GM19324 (cell line): ENCODE measurements at regions not wholly inside any gene's neighbourhood (a gene's known extent, or its start where the extent isn't known, plus 50 kb on each side); places are given as distances from the start of the nearest gene placed in this dataset.

Experiments
- ATAC-seq: cut with Tn5 transposase; IDR thresholded peaks from one replicate; pipeline ENCODE4 v1.9.1; 2021; ENCODE audit warnings: mild to moderate bottlenecking, moderate library complexity; ENCODE audit not compliant: unreplicated experiment, low FRiP score

- ATAC-seq = no peak
Observed at GRCh38 chr3:34008836-34009809, 210.7 kb downstream of the PDCD6IP start.

GRCh38 chr3:34011171-34012101, 213.0 kb downstream of the PDCD6IP start:
- ATAC-seq = no peak

DNA sequence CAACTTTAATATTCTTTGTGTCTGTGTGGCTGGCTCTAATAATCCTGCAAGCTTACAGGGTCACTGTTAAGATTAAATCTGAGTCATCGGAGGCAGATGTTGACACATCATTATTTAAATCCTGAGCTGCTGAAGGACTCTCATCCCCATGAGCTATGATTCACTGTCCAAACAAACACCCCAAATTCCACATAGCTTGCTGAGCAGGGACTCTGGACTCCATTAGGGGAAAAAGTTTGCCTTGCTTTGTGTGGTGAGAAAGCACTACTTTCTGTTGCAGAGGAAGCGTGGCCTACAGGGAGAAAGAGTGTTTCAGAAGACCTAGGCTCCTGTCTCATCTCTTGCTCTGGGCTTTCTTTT, 213.7 kb downstream of the PDCD6IP start:
- ATAC-seq = no peak

- ATAC-seq = no peak
Observed at GRCh38 chr3:34013818-34014570, 215.6 kb downstream of the PDCD6IP start.

DNA sequence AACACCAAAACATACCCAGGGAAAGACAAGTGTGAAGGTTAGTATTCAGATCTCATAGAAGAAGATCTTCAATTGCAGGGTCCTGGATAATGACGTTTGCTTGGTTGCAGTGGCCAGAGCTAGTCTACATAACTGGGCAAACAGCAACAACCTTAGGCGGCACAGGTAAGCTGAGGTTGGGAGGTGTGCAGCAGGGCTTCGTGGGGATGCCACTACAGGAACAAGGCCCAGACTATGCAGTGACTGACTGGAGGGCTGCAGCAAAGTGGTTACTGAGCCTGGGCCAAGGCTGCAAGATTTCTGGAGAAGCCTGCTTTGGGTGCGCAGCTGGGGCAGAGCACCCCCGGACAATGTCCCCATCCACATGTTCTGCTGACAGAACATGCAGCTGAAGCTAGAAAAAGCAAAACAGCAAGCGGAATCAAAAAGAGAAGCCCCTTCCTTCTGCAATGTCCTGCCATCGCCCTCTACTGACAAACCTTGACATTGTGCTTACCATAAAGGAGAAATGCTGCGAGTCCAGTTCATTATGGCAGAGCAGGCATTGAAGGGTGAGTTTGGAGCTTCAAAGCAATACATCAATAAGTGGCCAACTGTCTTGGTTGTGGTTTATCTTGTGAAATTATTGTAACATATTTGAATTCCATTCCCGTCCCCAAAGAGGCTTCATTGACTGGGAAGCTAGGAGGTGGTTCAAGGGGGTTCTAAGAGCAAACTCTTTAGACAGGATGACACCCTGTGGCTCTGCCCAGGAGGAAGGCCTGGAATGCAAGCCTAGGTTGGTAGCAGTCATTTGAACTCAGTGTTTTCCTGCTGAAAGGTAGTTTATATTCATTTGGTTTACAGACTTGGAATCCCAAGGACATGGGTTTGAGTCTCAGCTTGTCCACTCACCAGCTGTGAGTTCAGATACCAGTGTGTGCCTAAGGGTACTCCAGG, 217.0 kb downstream of the PDCD6IP start:
- no peak for ATAC-seq

GRCh38 chr3:34016925-34017587, 218.6 kb downstream of the PDCD6IP start:
- no peak for ATAC-seq

- no peak for ATAC-seq
Observed at GRCh38 chr3:34017757-34018156, 219.3 kb downstream of the PDCD6IP start.

GRCh38 chr3:34019158-34019557, 220.7 kb downstream of the PDCD6IP start:
- no peak for ATAC-seq

DNA sequence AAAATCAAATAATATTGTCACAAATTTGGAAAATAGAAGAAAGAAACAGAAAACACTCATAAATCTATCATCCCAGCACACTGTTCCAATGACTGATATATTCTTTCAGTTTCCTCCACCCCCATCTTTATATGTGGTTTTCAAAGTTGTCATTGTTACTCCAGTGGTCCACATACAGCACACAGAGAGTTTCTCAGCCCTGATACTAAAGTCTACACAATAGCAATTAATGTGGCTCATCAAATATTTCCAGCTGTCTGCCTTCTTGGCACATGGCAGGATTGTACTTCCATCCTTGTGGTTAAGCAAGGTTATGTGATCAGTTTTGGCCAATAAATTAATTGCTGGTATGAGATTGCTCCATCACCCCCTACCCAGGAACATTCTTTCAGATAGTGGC, 221.7 kb downstream of the PDCD6IP start:
- no peak for ATAC-seq

DNA sequence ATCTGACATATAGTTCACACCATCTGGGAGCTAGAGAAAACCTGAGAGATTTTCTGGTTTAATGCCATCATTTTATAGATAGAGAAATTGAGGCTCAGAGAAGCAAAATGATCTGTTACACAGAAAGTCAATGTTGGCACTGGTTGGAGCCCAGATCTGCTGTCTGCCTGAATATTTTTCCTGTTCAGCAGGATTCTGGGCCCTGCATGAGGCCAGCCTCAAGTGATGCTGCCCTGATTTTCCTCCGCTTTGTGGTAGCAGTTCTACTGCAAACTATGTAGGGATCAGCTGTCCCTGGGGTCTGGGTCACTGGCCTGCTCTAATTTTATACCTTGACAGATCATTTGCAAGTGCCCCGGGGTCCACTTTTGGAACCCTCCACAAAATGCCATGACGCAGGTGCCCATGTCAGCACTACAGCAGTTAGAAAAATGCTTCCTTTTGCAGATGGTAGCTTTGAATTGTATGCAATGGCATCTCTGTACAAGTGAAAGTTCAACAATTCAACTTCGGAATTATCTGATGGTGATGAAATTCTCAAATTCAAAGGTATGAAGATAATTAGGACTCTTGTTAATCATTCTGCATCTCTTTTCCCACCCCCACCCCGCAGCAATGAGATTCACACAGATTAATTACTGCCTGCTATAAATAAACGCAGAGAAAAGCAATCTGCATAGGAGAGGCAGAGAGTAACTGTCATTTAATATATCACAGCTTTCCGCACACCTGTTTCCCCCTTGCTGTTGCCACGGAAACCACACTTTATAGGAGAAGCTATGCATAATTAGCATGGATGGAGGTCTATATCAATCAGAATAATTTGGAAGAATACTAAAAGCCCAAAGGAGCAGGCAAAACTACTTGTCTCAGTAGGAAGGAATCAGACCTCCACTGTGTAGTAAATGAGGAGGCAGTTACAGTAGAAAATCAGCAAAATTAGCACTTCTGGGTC, 222.6 kb downstream of the PDCD6IP start:
- ATAC-seq = no peak

- no peak for ATAC-seq
Observed at GRCh38 chr3:34022147-34022546, 223.7 kb downstream of the PDCD6IP start.

DNA sequence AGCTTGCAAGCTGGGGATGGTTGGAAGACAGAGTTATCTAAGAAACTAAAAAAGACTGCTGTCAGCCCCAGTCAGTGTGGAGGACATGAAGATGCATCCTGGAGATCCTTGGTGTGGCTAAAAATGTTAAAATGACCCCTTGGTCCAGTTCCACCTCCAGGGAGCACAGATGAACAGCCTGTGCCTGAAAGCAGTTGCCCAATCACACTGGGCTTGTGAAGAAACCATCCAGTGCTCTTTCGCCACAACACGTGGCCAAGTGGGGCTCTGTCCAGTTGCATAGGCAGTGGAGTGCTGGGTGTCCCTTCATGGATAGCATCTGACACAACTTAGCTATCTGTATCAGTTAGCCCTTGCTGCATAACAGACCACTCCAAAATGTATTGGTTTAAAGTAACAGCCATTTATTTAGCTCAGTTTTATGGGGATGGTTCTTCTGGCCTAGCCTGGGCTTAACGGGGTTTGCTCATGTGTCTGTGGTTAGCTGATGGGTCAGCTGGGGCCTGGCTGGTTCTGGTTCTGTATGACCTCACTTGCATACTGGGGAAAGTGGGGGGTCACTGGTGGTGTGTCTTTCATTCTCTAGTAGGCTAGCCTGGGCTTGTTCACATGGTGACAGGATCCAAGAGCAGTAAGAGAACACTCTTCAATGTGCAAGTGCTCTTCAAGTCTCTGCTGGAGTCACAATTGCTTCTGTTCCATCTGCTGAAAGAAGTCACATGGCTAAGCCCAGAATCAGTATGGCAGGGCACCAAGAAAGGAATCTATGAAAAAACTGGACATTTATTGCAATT, 226.2 kb downstream of the PDCD6IP start:
- no peak for ATAC-seq

DNA sequence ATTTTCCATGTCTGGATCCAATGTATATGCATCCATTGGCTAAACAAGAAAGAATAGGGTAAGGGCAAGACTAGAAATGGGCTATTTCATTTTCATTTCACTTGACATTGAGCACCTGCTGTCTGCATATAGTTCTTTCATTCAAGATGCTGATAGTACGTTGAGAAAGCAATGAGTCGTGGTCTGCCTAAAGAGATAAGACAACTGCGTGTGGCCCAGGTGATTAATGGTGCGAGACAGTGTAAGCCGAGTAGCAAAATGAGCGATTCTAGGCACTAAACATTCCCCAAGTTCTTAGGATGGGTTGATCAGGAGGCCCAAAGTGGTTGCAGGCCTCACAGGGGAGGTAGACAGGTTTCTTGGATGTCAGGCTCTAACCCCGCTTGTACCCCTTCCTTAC, 235.4 kb downstream of the PDCD6IP start:
- ATAC-seq = no peak

- ATAC-seq = no peak
Observed at GRCh38 chr3:34034840-34035239, 236.4 kb downstream of the PDCD6IP start.

GRCh38 chr3:34035775-34036174, 237.3 kb downstream of the PDCD6IP start:
- ATAC-seq = no peak

- no peak for ATAC-seq
Observed at GRCh38 chr3:34037260-34037659, 238.8 kb downstream of the PDCD6IP start.

DNA sequence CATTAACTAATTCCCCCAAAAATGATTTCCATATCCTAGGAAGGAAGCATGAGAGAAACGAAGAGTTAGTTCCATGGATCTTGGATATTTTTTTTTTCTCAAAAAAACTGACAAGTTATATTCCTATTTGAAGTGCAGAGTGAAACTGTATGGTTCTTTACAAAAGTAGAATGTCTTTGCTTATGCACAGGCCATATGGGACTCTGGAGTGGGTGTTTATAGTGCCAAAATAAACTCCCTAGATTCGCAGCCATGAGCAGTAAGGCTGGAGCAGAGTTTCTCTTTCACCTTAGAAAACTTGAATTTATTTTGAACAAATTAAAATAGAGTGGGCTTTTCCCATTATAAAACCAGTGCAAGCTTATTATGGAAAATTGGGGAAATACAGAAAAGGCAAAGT, 239.7 kb downstream of the PDCD6IP start:
- no peak for ATAC-seq
